Memory B cell (primary cell): ENCODE measurements at regions not wholly inside any gene's neighbourhood (a gene's known extent, or its start where the extent isn't known, plus 50 kb on each side); places are given as distances from the start of the nearest gene placed in this dataset.
A peak's percentile ranks its signal among the peaks of the same experiment; 100 is the strongest.

Source experiments
- ATAC-seq: fragments of 150-1000 bp; cut with Tn5 transposase; 2 replicates; pipeline ENCODE4 v1.10.0; 2021; ENCODE audit warnings: low read depth, mild to moderate bottlenecking, moderate library complexity
- DNase-seq, 2 donors: peaks; one replicate each; pipeline ENCODE4 v3.0.0; 2022; ENCODE audit warnings: low spot score in 2 of 2
- H3K27ac Mint-ChIP-seq: one replicate; pipeline ENCODE4 v1.8.0; 2022; ENCODE audit warnings: mild to moderate bottlenecking, moderate library complexity, mixed read lengths
- H3K27me3 Mint-ChIP-seq: one replicate; pipeline ENCODE4 v1.8.0; 2022; ENCODE audit warnings: mixed read lengths
- H3K36me3 Mint-ChIP-seq: one replicate; pipeline ENCODE4 v1.8.0; 2022; ENCODE audit warnings: mild to moderate bottlenecking, mixed read lengths
- H3K4me1 Mint-ChIP-seq: one replicate; pipeline ENCODE4 v1.8.0; 2022; ENCODE audit warnings: mixed read lengths
- H3K4me3 Mint-ChIP-seq: one replicate; pipeline ENCODE4 v1.8.0; 2022; ENCODE audit warnings: mild to moderate bottlenecking, moderate library complexity, mixed read lengths
- H3K9me3 Mint-ChIP-seq: one replicate; pipeline ENCODE4 v1.8.0; 2022; ENCODE audit warnings: mixed read lengths

- Mint-ChIP-seq H3K4me1 (peaks cover 66% of the 10 kb centered on the region), H3K27me3 (no peaks in the 10 kb centered on the region)
These were observed 61.7 kb upstream of the CCDC167 start for GRCh38 chr6:37561361-37561760.

DNA sequence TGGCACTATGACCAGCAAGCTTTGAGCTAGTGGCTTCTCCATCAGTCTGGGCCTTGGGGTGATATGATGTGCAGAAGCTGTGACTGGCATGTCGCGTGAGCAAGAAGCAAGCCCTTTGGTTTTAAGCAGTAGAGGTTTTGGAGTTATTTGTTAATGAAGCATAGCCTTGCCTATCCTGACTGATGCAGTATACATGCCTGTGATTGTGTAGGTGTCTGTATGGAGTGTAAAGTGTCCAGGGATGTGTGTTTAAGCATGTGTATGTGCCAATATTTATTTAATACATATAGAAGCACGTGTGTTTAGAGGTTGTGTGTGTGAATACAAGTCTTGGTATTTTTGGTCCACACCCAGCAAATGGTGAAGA is 61.0 kb upstream of the CCDC167 start:
- no peak for DNase-seq
- peak overlapping the region; percentile 96 for H3K27ac Mint-ChIP-seq
- peaks cover 70% of the 10 kb centered on the region for H3K4me1 Mint-ChIP-seq
- ATAC-seq: no peak
- H3K27me3 Mint-ChIP-seq: no peaks in the 10 kb centered on the region
- H3K9me3 Mint-ChIP-seq: no peaks in the 10 kb centered on the region
- no peaks in the 10 kb centered on the region for H3K36me3 Mint-ChIP-seq
- no peak overlapping the region for H3K4me3 Mint-ChIP-seq

More at GRCh38 chr6:37561361-37561760, 61.7 kb upstream of the CCDC167 start:
- DNase-seq (no peak), ATAC-seq (no peak)
- no peak overlapping the region for H3K4me3 Mint-ChIP-seq
- H3K36me3 Mint-ChIP-seq: no peaks in the 10 kb centered on the region
- peak overlapping the region; percentile 96 for H3K27ac Mint-ChIP-seq
- no peaks in the 10 kb centered on the region for H3K9me3 Mint-ChIP-seq

- no peak overlapping the region for H3K4me3 Mint-ChIP-seq
- no peaks in the 10 kb centered on the region for H3K36me3 Mint-ChIP-seq
- H3K27me3 Mint-ChIP-seq: no peaks in the 10 kb centered on the region
- DNase-seq (no peak), ATAC-seq (no peak)
- peak overlapping the region; percentile 96 for H3K27ac Mint-ChIP-seq
- peaks cover 74% of the 10 kb centered on the region for H3K4me1 Mint-ChIP-seq
- H3K9me3 Mint-ChIP-seq: no peaks in the 10 kb centered on the region
These were observed 59.8 kb upstream of the CCDC167 start for GRCh38 chr6:37559501-37559900.

- Mint-ChIP-seq H3K9me3 (no peaks in the 10 kb centered on the region), H3K27ac (peak overlapping the region; percentile 96), H3K4me1 (peaks cover 74% of the 10 kb centered on the region), H3K27me3 (no peaks in the 10 kb centered on the region), H3K4me3 (no peak overlapping the region), H3K36me3 (no peaks in the 10 kb centered on the region)
- ATAC-seq: no peak
- DNase-seq: no peak
These were observed 59.4 kb upstream of the CCDC167 start for GRCh38 chr6:37559050-37559449.

- Mint-ChIP-seq H3K36me3 (no peaks in the 10 kb centered on the region), H3K4me1 (peaks cover 74% of the 10 kb centered on the region), H3K4me3 (no peak overlapping the region), H3K9me3 (no peaks in the 10 kb centered on the region), H3K27ac (peak overlapping the region; percentile 96), H3K27me3 (no peaks in the 10 kb centered on the region)
- ATAC-seq (no peak), DNase-seq (no peak)
These were observed 59.0 kb upstream of the CCDC167 start for GRCh38 chr6:37558646-37559045.

DNA sequence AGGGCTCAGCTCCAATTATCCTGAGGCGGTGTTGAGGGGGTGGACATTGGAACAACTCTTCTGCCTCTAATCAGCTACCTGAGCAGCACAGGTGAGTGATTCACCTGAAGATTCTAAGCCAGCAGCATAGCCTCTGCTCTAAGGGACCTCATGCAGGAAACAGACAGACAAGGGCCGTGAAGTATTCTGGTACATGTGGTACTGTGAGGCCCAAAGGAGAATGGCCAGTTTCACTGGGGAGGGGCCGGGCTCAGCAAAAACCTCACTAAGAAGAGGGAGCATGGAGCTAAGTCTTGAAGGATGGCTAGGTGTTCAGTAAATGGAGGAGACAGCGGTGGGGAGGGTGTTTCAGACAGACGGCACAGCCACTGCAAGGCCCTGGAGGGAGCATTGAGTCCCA is 58.5 kb upstream of the CCDC167 start:
- Mint-ChIP-seq H3K27ac (peak overlapping the region; percentile 96), H3K4me1 (peaks cover 72% of the 10 kb centered on the region), H3K9me3 (no peaks in the 10 kb centered on the region), H3K36me3 (no peaks in the 10 kb centered on the region), H3K4me3 (no peak overlapping the region), H3K27me3 (no peaks in the 10 kb centered on the region)
- ATAC-seq (peak; percentile 34), DNase-seq (no peak)

- no peaks in the 10 kb centered on the region for H3K36me3 Mint-ChIP-seq
These were observed 58.0 kb upstream of the CCDC167 start for GRCh38 chr6:37557645-37558114.

GRCh38 chr6:37556881-37557644 is 57.4 kb upstream of the CCDC167 start:
- peak overlapping the region; percentile 24 for H3K4me3 Mint-ChIP-seq
- H3K27me3 Mint-ChIP-seq: no peaks in the 10 kb centered on the region
- ATAC-seq: peak; percentile 26
- no peaks in the 10 kb centered on the region for H3K36me3 Mint-ChIP-seq
- peak overlapping the region; percentile 96 for H3K27ac Mint-ChIP-seq
- H3K9me3 Mint-ChIP-seq: no peaks in the 10 kb centered on the region
- peaks cover 70% of the 10 kb centered on the region for H3K4me1 Mint-ChIP-seq
- DNase-seq: no peak

More at GRCh38 chr6:37557645-37558114, 58.0 kb upstream of the CCDC167 start:
- ATAC-seq: no peak
- Mint-ChIP-seq H3K9me3 (no peaks in the 10 kb centered on the region), H3K4me3 (peak overlapping the region; percentile 24), H3K27me3 (no peaks in the 10 kb centered on the region), H3K27ac (peak overlapping the region; percentile 96), H3K4me1 (peaks cover 70% of the 10 kb centered on the region)
- no peak for DNase-seq

DNA sequence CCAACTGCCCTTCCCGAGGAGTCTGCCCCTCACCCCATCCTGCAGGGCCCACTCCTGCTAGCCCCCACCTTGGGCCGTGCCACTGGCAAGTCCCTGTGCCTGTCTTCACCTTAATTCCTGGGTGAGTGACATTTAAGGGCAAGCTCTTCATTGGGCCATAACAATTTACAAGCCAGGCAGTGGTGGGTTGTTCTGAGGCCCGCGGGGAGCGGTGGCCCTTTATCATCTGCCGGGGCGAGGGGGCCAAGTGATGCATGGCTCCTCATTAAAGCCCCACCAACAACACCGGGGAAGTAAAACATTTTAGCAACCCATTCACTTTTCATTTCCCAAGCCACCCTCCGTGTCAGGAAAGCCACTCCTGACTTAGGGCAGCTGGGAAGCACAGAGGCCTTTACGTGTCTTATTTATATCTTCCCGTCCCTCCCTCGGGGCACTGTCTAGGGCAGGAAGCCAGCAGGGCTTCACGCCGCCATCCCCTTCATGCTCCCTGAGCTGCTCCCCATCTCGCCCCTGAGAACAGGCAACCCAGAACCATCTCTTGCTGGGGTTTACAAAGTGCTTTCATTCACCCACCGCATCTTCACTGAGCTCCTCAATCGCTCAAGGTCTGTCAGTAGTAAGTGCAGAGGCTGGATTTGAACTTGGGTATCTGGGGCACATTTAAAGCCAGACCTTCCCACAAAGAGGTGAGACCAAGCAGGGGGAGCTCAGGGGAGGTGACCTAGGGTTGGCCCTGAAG is 55.5 kb upstream of the CCDC167 start:
- Mint-ChIP-seq H3K4me3 (peak overlapping the region; percentile 66), H3K4me1 (peaks cover 65% of the 10 kb centered on the region), H3K27me3 (no peaks in the 10 kb centered on the region), H3K27ac (peak overlapping the region; percentile 83), H3K9me3 (no peaks in the 10 kb centered on the region), H3K36me3 (no peaks in the 10 kb centered on the region)
- ATAC-seq (no peak), DNase-seq (no peak)

DNA sequence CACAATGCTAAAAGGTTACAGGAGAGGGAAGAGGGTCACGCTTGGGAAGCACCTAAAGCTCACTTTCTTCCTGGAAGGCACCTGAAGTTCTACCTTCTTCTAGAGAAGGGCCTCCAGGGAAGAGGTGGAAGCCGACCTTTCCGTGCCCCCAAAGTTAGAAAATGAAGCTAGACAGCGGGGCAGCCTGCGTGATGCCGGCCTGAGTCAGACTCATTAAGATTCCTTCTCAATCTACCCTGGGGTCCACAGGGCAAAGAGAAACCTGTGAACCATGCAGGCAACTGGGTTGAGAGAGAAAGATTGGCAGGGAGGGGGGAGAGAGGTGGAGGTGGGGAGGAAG is 54.8 kb upstream of the CCDC167 start:
- Mint-ChIP-seq H3K4me3 (peak overlapping the region; percentile 60), H3K27ac (peak overlapping the region; percentile 83), H3K27me3 (no peaks in the 10 kb centered on the region)

DNA sequence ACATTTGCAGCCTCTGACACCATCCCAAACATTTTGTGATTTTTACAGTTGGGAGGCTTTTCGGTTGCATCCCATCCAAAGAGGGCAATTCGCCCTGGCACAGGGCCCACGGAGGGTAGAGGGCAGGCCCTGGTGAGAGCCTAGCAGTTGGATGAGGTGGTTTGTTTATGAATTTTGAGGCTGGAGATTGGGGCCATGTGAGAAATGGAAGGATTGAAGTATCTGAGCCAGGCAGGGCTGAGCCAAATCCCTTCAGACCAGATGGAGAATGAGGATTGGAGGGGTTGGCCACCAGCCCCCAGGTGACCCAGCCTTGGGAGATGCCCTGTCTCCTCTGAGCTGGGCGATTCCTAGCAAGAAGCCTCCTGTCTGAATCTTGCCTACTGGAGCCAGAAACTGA is 52.6 kb upstream of the CCDC167 start:
- H3K27ac Mint-ChIP-seq: no peak overlapping the region
- DNase-seq: no peak
- no peaks in the 10 kb centered on the region for H3K9me3 Mint-ChIP-seq
- peaks cover 60% of the 10 kb centered on the region for H3K4me1 Mint-ChIP-seq
- no peaks in the 10 kb centered on the region for H3K27me3 Mint-ChIP-seq
- no peak overlapping the region for H3K4me3 Mint-ChIP-seq
- H3K36me3 Mint-ChIP-seq: no peaks in the 10 kb centered on the region
- no peak for ATAC-seq

More for the DNA sequence above, 54.8 kb upstream of the CCDC167 start:
- peaks cover 62% of the 10 kb centered on the region for H3K4me1 Mint-ChIP-seq
- no peak for DNase-seq
- H3K9me3 Mint-ChIP-seq: no peaks in the 10 kb centered on the region
- ATAC-seq: no peak
- H3K36me3 Mint-ChIP-seq: no peaks in the 10 kb centered on the region

DNA sequence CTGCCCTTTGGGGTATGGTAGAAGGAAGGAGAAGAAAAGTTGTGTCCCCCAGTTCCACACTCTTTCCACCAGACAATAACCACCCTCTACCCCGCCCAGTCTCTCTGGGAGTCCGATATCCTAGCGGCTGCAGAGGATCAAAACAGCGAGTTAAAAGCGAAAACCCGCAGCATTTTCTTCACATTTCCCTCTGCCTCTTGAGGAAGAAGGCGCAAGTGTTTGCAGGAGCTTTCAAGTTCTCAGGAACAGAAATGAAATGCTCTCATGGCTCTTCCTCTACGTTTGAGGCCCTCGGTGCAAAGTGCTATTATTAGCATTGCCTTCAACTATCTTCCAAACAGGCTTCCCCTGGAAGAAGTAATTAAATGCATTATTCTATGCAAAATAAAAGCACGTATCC is 52.2 kb upstream of the CCDC167 start:
- Mint-ChIP-seq H3K27me3 (no peaks in the 10 kb centered on the region), H3K27ac (no peak overlapping the region), H3K4me1 (peaks cover 59% of the 10 kb centered on the region), H3K9me3 (no peaks in the 10 kb centered on the region), H3K36me3 (no peaks in the 10 kb centered on the region), H3K4me3 (no peak overlapping the region)
- no peak for DNase-seq
- ATAC-seq: no peak

DNA sequence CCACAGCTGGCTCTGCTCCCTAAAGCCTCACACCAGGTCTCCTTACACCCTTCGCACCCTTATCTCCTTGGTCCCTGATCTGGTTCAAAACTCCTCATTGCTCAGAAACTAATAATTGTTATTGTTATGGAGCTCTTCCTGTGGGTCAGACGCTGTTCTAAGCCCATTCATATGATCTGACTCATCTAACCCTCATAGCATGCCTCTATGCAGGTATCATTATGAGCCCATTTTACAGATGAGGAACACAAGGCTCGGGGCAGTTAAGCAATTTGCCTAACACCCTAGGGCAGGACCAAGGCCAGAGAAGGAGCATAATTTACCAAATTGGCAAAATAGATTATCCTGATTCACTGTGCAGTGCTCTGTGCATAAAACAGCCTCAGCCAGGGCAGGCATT is 51.8 kb upstream of the CCDC167 start:
- H3K9me3 Mint-ChIP-seq: no peaks in the 10 kb centered on the region
- no peak overlapping the region for H3K4me3 Mint-ChIP-seq
- no peak overlapping the region for H3K27ac Mint-ChIP-seq
- peaks cover 56% of the 10 kb centered on the region for H3K4me1 Mint-ChIP-seq
- no peak for ATAC-seq
- no peaks in the 10 kb centered on the region for H3K36me3 Mint-ChIP-seq
- no peak for DNase-seq
- no peaks in the 10 kb centered on the region for H3K27me3 Mint-ChIP-seq

GRCh38 chr6:37551002-37551401 is 51.3 kb upstream of the CCDC167 start:
- Mint-ChIP-seq H3K27me3 (no peaks in the 10 kb centered on the region), H3K4me1 (peaks cover 58% of the 10 kb centered on the region), H3K27ac (peak overlapping the region; percentile 86), H3K9me3 (no peaks in the 10 kb centered on the region), H3K36me3 (no peaks in the 10 kb centered on the region), H3K4me3 (no peak overlapping the region)
- DNase-seq: no peak
- ATAC-seq: no peak
